H1 (cell line): ENCODE measurements at regions not wholly inside any gene's neighbourhood (a gene's known extent, or its start where the extent isn't known, plus 50 kb on each side); places are given as distances from the start of the nearest gene placed in this dataset.

Experiments
- CREB1 ChIP-seq: IDR thresholded peaks from 2 replicates; pipeline ENCODE4 v1.6.1; 2012; ENCODE audit warnings: inconsistent platforms
- EZH2 ChIP-seq: fragments of 200-600 bp; sonication (generic); IDR thresholded peaks from 2 replicates; pipeline ENCODE4 v1.7.1; 2012; ENCODE audit warnings: low read depth, mild to moderate bottlenecking, moderate library complexity, low read length, inconsistent platforms; ENCODE audit not compliant: severe bottlenecking
- HDAC2 ChIP-seq, 2 experiments: fragments of 300-600 bp in 1 of 2; sonication (generic) in 1 of 2; IDR thresholded peaks; 2 replicates each; pipeline ENCODE4 v1.6.1; 2011 to 2012; ENCODE audit warnings: low read depth in 2 of 2, low read length in 2 of 2, mild to moderate bottlenecking in 2 of 2, moderate library complexity in 2 of 2, borderline replicate concordance in 1 of 2, inconsistent platforms in 1 of 2
- HDAC6 ChIP-seq: IDR thresholded peaks from one replicate; pipeline ENCODE4 v1.7.1; 2012; ENCODE audit warnings: low read depth, mild to moderate bottlenecking, inconsistent platforms, low read length, moderate library complexity
- NANOG ChIP-seq: IDR thresholded peaks from 2 replicates; pipeline ENCODE4 v1.6.1; 2011; ENCODE audit warnings: low read length, low read depth, mild to moderate bottlenecking, inconsistent platforms; ENCODE audit not compliant: insufficient read depth, poor library complexity, severe bottlenecking
- POU5F1 ChIP-seq: IDR thresholded peaks from 2 replicates; pipeline ENCODE4 v1.6.1; 2011; ENCODE audit warnings: low read depth, mild to moderate bottlenecking, low read length, moderate library complexity
- SIN3A ChIP-seq, 2 experiments: IDR thresholded peaks in 1 of 2; conservative IDR thresholded peaks in 1 of 2; 2 replicates each; pipeline ENCODE4 v1.6.1; 2011 to 2012; ENCODE audit warnings: low read length in 2 of 2, improper control_type of control experiment in 1 of 2, low read depth in 1 of 2, mild to moderate bottlenecking in 1 of 2
- ZNF274 ChIP-seq: IDR thresholded peaks from 2 replicates; pipeline ENCODE4 v1.7.0; 2012; ENCODE audit warnings: low read length, borderline replicate concordance; ENCODE audit errors: extremely low read depth
- TF ChIP-seq, protein P1 (sequence below): IDR thresholded peaks from 2 replicates; pipeline ENCODE4 v1.6.1; 2012; ENCODE audit warnings: low read length, inconsistent platforms

- TF ChIP-seq, protein P1, sequence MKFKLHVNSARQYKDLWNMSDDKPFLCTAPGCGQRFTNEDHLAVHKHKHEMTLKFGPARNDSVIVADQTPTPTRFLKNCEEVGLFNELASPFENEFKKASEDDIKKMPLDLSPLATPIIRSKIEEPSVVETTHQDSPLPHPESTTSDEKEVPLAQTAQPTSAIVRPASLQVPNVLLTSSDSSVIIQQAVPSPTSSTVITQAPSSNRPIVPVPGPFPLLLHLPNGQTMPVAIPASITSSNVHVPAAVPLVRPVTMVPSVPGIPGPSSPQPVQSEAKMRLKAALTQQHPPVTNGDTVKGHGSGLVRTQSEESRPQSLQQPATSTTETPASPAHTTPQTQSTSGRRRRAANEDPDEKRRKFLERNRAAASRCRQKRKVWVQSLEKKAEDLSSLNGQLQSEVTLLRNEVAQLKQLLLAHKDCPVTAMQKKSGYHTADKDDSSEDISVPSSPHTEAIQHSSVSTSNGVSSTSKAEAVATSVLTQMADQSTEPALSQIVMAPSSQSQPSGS: no peak
- TF ChIP-seq HDAC2 (IDR thresholded peaks at IDR 0.05; ENCODE audit: borderline replicate concordance in 1 of 2, low read depth in 2 of 2, low read length in 2 of 2) (no peak), HDAC6 (no peak), NANOG (no peak), POU5F1 (no peak), SIN3A (conservative IDR thresholded peaks at IDR 0.05 in 1 of 2, IDR thresholded peaks at IDR 0.05 in 1 of 2; ENCODE audit: low read depth in 1 of 2, low read length in 2 of 2) (no peak), CREB1 (no peak), EZH2 (no peak), ZNF274 (no peak)
These were observed 408.3 kb downstream of the CTTN start (continued) for GRCh38 chr11:70806461-70807194.
